ENCODE measurements at regions not wholly inside any gene's neighbourhood (a gene's known extent, or its start where the extent isn't known, plus 50 kb on each side); places are given as distances from the start of the nearest gene placed in this dataset.

DNA sequence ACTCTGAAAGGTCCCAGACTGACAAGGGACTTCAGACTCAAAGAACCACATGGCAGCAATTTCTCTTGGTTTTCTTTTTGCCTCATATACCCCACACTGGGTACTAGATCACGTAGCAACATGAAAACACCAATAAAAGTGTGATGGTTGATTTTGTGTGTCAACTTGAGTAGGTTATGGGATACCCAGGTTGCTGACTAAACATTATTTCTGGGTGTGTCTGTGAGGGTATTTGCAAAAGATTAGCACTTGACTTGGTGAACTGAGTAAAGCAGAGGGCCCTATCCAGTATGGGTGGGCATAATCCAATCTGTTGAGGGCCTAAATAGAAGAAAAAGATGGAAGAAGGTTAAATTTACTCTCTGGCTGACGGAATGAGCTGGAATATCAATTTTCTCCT lies 53.8 kb upstream of the ZNF618 start (continued):
- TF ChIP-seq SALL2 (tag by site-specific recombination; IDR thresholded peaks at IDR 0.05; ENCODE audit: borderline replicate concordance) (no peak), GFI1B (tag by site-specific recombination; IDR thresholded peaks at IDR 0.05) (no peak), MZF1 (tag by site-specific recombination; IDR thresholded peaks at IDR 0.05; ENCODE audit: borderline replicate concordance) (no peak), SCRT2 (tag by site-specific recombination; IDR thresholded peaks at IDR 0.05) (no peak)

DNA sequence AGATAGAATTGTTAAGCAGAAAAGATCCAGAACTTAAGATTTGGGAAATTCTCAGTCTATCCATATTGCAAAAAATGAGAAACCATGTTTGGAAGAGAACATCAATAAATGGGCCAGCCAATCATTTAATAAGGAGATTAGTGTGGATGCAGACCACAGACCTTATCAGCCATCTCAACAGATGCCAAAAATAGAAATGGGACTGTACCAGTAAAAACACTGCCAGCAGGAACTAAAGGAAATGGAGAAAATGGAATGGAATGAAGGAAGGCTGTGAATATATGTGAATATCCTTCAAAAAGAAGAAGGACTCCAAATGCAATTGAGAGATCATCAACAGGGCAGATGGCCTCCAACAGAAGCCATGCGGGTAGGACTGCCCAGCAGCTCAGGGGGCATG lies 52.7 kb upstream of the ZNF618 start:
- TF ChIP-seq ZNF510 (tag by site-specific recombination; IDR thresholded peaks at IDR 0.05; ENCODE audit: insufficient replicate concordance) (no peak), ZBTB1 (tag by site-specific recombination; IDR thresholded peaks at IDR 0.05) (no peak), KLF16 (tag by site-specific recombination; IDR thresholded peaks at IDR 0.05) (no peak)
- TF ChIP-seq, protein P1, sequence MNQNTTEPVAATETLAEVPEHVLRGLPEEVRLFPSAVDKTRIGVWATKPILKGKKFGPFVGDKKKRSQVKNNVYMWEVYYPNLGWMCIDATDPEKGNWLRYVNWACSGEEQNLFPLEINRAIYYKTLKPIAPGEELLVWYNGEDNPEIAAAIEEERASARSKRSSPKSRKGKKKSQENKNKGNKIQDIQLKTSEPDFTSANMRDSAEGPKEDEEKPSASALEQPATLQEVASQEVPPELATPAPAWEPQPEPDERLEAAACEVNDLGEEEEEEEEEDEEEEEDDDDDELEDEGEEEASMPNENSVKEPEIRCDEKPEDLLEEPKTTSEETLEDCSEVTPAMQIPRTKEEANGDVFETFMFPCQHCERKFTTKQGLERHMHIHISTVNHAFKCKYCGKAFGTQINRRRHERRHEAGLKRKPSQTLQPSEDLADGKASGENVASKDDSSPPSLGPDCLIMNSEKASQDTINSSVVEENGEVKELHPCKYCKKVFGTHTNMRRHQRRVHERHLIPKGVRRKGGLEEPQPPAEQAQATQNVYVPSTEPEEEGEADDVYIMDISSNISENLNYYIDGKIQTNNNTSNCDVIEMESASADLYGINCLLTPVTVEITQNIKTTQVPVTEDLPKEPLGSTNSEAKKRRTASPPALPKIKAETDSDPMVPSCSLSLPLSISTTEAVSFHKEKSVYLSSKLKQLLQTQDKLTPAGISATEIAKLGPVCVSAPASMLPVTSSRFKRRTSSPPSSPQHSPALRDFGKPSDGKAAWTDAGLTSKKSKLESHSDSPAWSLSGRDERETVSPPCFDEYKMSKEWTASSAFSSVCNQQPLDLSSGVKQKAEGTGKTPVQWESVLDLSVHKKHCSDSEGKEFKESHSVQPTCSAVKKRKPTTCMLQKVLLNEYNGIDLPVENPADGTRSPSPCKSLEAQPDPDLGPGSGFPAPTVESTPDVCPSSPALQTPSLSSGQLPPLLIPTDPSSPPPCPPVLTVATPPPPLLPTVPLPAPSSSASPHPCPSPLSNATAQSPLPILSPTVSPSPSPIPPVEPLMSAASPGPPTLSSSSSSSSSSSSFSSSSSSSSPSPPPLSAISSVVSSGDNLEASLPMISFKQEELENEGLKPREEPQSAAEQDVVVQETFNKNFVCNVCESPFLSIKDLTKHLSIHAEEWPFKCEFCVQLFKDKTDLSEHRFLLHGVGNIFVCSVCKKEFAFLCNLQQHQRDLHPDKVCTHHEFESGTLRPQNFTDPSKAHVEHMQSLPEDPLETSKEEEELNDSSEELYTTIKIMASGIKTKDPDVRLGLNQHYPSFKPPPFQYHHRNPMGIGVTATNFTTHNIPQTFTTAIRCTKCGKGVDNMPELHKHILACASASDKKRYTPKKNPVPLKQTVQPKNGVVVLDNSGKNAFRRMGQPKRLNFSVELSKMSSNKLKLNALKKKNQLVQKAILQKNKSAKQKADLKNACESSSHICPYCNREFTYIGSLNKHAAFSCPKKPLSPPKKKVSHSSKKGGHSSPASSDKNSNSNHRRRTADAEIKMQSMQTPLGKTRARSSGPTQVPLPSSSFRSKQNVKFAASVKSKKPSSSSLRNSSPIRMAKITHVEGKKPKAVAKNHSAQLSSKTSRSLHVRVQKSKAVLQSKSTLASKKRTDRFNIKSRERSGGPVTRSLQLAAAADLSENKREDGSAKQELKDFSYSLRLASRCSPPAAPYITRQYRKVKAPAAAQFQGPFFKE (tag by site-specific recombination; IDR thresholded peaks at IDR 0.05; ENCODE audit: borderline replicate concordance): no peak
- no peaks in the 10 kb centered on the region for H3K4me1 ChIP-seq (ENCODE audit: control insufficient read depth, insufficient read depth, low read length)
- no peaks in the 10 kb centered on the region for H3K9me3 ChIP-seq (ENCODE audit: control insufficient read depth, insufficient read depth, low read depth, low read length)
- no peak overlapping the region for H3K4me3 ChIP-seq (ENCODE audit: low read depth, low read length)
- no peaks in the 10 kb centered on the region for H3K36me3 ChIP-seq (ENCODE audit: control insufficient read depth in 2 of 2, insufficient read depth in 1 of 2, low read length in 2 of 2)
- no peak overlapping the region for H3K27ac ChIP-seq (ENCODE audit: extremely low read depth, low read depth, low read length)
- ChIA-PET POLR2A (no interaction called here), CTCF (interaction anchor here (0.8 kb wide), 1 partner anchor 54 kb away, joined by 4 read pairs; no protein-coding TSS in a partner anchor)
